Left colon (tissue), 2 donors: ENCODE measurements at regions not wholly inside any gene's neighbourhood (a gene's known extent, or its start where the extent isn't known, plus 50 kb on each side); places are given as distances from the start of the nearest gene placed in this dataset.

Source experiments
- ATAC-seq: fragments of 200-7000 bp; cut with Tn5 transposase; one replicate; pipeline ENCODE4 v1.9.1; 2020; ENCODE audit warnings: mild to moderate bottlenecking, moderate library complexity
- DNase-seq, 2 donors: peaks; one replicate each; pipeline ENCODE4 v3.0.0-alpha.2; 2020
- intact Hi-C, 2 donors: fragments of 100-400 bp; cut with DNase I in 1 of 2; cut with micrococcal nuclease in 1 of 2; formaldehyde crosslinking; loops; one replicate each; pipeline versions ENCODE4 v1.11.2 to v1.14.0; 2022; cut with DNase I, micrococcal nuclease
- donor health status: DM: no; HTN: no; CAD: no.
- donor health status: DM: yes; HTN: yes; CAD: no.

DNA sequence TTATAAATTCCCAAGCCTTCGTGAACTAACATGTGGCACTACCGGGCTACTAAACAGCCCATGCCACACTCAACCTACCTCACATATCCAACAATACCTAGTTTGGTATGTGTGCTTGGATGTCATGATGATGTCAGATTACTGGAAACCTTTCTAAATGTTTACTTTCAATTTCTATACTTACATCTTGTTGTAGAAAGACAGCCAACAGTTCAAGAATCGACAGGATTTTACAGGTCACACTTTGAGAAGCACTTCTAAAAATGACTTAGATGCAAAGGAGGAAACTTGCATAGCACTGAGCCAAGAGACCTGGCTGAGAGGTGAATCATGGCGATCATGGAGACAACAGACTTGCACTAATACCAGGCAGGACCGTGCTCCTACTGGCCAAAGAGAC, 209.9 kb downstream of the COL4A1 start:
- DNase-seq (no peak), ATAC-seq (no peak)
- intact Hi-C loops = no loop called here

DNA sequence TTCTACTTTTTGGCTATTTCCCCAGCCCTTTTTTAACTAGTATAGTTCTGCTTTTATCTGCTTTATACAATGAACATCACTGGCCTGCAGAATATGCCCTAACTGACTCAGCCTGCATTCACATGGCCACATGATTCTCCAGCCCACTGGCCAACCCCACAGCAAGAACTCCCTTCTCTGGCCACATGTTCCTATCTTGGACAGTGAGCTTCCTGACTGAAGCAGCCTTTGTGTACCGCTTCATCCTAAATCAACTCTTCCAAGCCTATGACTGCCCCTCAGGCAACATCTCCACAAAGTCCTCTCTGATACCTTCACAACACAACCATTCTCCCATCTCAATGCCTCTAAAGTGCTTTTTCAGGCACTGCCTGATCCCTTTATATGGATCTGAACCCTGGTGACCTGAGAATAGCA, 214.1 kb downstream of the COL4A1 start:
- ATAC-seq = no peak
- intact Hi-C loops = no loop called here
- no peak for DNase-seq

DNA sequence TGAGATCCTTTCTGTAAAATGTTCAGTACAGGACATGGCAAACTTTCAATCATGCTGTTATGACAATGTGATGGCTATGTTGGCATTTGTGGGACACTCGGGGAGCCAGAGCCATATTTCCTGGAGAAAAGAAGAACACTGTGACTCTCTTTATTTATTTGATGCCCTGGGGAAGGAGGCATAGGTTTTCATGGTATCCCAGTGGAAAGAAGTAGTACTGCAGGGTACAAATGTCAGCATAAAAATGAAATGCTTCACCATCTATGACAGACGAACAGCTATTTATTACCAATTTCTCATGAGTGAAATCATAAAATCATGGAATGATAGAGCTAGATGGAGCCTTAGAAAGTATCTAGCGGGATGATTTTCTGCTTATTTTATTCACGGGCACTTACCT, 217.1 kb downstream of the COL4A1 start:
- ATAC-seq = no peak
- intact Hi-C loops = no loop called here

DNA sequence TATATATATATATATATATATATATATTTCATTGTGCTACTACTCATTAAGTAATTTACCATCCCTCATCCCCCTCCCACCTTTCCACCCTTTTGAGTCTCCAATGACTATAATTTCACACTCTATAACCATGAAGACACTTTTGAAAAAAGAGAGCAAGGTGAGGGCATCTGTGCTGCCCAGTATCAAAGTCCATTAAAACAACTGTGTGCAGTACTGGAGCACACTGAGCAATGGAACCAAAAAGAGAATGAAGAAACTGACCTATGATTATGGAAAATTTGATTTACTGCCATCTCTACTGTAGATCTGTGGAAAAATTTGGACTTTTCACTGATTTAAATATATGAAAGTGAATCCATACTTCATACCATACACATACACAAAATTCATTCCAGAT, 217.9 kb downstream of the COL4A1 start:
- DNase-seq (no peak), ATAC-seq (no peak)
- intact Hi-C loops = no loop called here

More for the DNA sequence above, 217.1 kb downstream of the COL4A1 start:
- no peak for DNase-seq

DNA sequence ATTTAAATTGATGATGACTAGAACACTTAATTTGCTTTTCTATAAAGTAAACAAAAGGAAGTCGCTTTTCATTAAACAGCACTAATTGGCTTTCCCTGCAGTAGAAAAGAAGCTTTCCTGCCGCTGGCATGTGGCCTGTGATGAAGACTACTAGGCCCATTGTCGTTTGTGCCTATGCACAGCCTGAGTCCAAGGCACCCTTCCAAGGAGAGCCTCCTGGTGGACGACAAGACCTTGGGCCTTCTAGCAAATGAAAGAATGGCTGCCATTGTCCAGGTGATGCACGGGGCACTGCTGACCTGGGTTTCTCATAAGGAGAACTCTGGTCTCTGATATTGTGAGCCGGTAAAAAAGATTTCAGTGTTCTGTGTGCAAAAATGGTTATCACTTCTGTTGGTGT, 233.0 kb downstream of the COL4A1 start:
- ATAC-seq (no peak), DNase-seq (no peak)
- intact Hi-C loops = no loop called here

DNA sequence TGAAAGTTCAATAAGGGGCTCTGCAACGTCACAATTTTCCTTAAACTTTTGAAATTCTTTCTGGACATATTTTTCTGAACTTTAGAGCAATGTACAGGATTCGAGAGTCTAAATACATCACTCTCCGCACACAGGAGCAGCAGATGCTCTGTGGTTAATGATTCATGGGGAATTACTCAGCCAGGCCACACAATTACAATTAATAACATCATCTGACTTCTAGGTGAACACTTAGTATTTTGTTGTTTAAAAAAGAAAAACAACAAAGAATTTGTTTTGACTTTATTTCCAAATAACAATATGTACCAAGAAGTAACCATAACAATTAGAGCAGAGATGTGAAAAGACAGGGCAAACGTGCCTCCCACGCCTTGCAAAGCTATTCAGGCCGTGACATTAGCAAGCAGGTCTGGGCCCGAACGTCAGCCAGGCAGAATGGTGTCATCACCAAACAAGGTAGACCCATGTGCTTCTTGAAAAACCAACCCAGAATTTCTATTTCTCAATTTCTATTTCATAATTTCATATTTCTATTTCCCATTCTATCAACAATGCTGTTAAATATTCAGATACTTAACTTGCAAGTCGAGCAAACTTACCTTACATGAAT, 236.3 kb downstream of the COL4A1 start:
- no peak for DNase-seq
- intact Hi-C loops = no loop called here
- no peak for ATAC-seq

DNA sequence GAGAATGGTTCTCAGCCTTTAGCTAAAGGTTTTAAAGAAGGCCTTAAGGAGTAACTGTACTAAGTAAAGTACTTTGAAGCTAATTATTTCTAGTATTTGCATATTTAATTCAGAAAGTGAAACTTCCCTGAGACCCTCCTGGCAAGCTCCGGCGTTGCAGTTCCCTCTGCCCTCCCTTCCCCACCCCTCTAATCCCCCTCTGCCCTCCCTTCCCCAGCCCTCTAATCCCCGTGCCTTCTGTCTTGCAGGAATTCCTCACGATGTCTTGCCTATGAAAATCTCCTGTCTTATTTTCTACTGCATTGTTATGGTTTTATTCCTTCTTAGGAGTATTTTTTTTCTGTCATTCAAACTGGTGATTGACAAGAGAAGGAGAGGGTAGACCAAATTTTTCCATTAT, 236.9 kb downstream of the COL4A1 start:
- no peak for ATAC-seq
- DNase-seq = no peak
- intact Hi-C loops = no loop called here

DNA sequence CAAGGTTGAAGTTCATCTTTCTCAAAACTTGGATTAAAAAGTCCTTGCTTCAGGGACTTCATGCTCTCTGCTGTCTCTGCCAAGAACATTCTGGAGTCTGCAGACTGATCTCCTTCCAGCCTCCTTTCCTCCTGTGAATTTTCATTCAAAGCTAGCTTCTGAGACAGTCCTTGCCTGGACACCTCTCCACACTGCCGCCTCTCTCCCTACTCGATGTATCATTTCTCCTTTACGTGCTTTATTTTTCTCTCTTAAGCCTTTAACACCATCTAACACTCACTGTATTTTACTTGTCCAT, 238.8 kb downstream of the COL4A1 start:
- no peak for ATAC-seq
- no peak for DNase-seq
- intact Hi-C loops = no loop called here

DNA sequence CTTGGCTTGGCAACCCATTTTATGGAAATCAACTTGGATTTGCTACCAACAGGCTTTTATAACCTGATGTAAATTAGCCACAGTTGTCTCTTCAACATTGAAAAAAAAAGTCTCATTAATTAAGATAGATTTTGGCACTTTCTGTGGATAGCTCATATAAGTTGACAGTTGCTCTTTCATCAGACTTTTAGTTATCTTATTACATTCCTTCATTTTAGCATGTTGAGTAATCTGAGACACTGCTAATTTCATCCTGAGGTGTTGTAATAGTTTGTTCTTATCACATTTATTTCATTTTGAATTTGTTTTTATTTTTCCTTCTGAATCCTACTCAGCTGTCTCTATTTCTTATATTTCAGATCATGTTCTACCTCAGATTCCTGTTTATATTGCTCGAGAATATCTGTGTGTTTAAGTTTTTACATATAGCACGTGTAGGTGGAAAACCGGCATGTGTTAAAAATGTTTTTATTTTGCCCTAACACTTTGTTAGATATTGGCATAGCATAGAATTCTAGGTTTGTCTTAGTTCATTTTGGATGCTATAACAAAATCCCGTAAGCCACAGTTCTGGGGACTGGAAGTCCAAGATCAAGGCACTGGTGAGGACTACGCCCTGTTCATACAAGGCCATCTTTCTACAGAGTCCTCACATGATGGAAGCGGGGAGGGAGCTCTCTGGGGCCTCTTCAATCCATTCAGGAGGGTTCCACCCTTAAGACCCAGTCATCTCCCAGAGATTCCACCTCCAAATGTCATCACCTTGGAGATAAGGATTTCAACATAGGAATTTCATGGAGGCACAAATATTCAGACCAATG, 239.4 kb downstream of the COL4A1 start:
- intact Hi-C loops = no loop called here
- no peak for DNase-seq
- ATAC-seq = no peak

DNA sequence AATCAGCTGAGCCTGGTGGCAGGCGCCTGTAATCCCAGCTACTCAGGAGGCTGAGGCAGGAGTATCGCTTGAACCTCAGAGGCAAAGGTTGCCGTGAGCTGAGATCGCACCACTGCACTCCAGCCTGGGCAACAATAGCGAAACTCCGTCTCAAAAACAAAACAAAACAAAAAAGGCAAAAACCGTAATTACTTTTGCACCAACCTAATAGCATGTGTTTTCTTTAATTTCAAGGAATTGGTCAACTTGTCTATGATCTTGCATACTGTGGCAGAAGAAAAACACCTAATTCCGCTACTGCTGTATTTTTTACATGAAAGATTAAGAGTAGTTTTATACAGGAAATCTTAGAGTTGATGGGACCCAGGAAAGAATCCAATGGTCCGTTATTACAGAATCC, 241.2 kb downstream of the COL4A1 start:
- intact Hi-C loops = no loop called here
- DNase-seq = no peak
- ATAC-seq = no peak

DNA sequence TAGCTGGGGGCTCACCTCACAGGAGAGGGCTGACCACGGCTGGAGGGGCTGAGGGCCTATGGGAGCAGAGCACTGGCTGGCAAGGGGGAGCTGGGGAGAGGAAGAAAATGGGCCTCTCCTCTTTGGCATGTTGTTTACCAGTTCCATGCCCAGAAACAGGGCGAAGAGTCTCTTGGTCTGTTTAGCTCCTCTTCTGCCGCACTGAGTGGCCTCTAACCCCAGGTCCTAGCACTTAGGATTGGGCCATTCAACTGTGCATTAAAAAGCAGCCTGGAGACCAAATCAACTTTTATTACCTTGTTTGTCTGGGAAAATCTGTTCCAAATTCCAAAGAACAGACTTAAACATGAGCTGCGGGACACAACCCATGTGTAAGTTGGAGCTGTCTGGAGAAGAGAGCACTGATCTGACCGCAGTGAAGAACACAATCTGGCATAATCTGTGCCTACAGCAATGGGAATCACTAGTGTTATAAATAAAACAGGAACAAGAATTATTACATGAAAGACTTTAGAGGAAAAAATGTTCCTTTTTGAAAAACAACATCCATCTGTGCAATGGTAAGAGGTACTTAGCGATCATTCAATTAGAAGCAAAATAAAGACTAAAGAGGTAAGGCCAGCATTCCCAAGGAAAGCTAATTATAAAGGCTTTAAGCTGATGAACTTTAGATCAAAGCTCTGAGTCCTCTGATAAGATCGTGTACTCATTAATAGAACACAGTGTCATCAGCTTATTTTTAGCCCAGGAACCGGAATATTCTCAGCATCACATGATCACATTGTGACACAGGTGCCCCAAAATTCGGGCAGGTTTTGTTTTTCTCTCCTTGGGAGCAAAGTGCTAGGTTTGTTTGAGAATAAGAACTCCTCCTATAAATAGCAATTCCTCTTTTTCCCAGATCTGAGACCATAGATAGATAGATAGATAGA, 243.2 kb downstream of the COL4A1 start:
- intact Hi-C loops = no loop called here
- DNase-seq (no peak), ATAC-seq (no peak)

DNA sequence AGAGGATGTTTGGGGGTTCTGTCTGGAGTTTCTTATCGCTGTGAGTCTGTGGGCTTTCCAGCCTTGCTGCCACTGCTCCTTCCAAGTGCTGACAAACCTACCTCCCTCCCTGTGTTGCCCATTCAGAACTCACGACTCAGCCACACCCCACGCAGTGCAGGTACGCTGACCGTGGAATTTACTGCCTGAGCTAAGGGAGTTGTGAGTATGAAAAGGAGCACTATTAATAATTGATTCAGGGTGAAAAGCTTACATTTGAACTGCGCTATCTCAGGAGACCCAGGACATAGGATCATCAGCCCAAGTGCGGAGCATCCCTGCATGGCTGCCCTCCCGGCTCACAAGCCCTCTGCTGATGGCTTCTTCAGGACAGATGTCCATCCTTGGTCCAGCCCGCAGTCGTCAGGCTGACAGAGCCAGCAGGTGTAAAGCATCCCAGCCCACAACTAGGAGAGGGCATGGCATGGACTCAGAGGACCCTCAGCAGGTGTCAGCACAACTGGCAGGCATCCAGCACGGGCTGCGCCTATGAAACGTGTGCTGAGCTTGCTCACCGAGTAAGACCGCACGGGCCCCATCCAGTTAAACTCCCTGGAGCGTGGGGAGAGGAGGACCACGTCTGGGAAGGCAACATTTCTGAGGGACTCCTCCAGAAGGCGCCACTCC, 244.0 kb downstream of the COL4A1 start:
- DNase-seq (no peak), ATAC-seq (no peak)
- intact Hi-C loops = no loop called here

DNA sequence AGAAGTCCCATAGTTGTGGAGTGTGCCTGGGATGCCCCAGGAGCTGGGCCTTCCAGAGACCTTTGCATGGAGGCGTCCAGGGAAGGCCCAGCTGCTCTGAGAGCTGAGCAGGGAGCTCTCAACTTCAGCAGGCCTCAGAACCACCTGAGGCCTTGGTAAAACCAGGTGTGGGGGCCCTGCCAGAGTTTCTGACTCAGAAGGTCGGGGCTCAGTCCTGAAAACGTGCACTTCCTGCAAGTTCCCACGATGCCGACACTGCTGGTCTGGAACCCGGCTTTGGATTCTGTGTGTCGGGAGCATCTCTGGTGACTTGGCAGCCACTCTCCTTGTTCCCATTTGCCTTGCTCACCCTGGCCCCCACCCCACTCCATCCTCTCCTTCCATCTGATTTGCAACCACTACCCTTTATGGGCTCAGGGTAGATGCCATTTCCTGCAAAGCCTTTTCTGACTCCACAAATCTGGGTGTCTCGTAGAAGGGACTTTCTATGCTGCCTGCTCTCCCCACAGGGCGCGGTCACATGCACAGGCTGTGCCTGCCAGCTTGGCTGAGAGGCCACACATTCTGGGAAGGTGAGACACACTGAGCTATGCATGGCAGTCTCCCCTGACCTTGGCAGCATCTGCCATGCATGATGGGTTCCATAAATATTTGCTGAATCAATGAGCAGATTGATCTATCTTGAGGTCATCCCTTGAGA, 244.7 kb downstream of the COL4A1 start:
- ATAC-seq (no peak), DNase-seq (no peak)
- intact Hi-C loops = no loop called here

DNA sequence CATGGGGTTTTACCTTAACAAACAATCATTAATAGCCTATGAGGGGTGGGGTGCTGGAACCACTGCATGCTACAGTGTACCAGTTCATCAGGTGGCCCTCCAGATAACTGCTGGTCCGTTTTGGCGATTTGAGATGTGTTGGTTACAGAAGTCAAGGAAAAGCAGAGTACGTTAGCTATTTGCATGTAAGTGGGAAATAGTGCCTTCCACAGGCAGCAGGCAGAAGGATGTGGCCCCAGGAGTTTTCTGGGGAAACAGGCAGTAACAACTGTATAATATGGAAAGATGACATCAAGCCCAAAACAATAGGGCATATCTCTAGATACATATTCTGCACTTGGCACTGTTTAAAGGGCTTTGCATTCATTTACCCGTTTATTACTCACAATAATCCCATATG, 245.7 kb downstream of the COL4A1 start:
- intact Hi-C loops = no loop called here
- ATAC-seq (no peak), DNase-seq (no peak)

DNA sequence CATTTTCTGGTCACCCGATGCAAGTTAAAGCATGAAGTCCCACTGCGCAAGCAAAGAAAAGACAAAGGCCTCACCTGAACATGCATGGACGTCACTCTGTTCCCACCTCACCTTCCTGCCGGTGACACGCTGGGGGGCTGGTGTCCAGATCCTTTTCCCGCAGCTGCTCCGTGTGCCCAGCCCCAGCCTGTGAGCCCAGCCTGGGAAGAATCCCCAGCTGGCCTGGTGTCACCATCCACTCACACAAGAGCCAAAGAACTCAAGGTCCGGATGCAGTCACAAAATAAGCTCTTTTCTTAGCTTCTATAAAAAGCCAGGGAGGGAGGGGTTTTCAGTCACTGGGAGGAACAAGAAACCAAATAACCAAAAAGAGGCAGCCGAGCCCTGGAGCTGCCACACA, 249.9 kb downstream of the COL4A1 start:
- DNase-seq = no peak
- intact Hi-C loops = no loop called here
- no peak for ATAC-seq

DNA sequence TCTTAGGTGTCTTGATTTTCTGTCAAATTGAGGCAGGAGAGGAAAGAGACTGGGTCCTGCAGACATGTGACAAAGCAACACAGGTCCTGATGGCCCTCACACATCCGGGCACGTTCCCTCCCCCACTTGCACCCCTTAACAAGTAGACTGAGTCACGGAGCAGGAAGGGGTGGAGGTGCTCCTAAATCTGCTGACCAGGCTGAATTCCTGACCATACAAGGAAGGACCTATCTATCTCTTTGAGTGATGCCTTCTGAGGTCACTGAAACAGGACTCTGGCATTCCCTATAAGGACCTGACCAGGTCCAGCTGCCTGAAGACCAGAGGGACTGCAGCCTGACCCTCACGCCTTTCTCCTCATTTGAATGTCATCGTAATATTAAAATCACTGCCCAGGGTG, 250.3 kb downstream of the COL4A1 start:
- DNase-seq (no peak), ATAC-seq (no peak)
- intact Hi-C loops = no loop called here

DNA sequence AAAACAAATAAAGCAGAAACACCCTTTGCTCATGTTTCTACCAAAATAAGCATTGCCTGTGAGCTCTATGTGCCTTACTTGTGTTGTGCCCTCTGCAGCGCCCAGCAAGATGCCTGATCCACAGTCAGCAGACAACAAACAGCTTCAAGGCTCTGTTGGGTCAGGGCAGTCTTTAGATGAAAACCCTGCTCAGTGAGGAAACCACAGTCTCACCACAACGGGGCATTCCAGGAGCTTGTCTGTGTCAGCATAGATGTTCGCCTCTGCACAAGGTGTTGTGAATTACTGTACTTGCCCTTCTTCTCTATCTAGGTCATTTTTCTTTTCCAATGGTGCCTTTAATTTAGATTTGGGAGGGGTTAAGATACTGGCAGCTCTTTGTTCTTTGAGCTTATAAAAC, 251.9 kb downstream of the COL4A1 start:
- no peak for DNase-seq
- intact Hi-C loops = no loop called here
- no peak for ATAC-seq

DNA sequence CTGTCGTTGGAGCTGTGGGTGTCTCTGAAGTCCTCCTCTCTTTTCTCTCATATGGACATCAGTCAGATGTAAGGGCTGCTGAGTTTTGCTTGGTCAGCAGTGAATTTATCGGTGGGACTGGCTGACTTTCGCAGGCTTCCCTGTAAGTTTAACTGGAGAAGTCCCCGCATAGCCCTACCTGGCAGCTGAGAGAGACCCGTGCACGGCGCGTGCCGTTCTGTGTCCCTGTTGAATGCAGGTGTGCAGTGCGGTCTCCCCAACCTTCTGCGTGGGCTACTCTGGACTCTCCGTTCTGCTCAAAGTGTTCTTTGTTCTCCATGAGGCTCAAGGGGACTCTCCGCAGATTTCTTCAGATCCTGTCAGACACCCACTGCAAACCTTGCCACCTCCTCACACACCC, 252.9 kb downstream of the COL4A1 start:
- ATAC-seq = no peak
- DNase-seq = no peak
- intact Hi-C loops = no loop called here

DNA sequence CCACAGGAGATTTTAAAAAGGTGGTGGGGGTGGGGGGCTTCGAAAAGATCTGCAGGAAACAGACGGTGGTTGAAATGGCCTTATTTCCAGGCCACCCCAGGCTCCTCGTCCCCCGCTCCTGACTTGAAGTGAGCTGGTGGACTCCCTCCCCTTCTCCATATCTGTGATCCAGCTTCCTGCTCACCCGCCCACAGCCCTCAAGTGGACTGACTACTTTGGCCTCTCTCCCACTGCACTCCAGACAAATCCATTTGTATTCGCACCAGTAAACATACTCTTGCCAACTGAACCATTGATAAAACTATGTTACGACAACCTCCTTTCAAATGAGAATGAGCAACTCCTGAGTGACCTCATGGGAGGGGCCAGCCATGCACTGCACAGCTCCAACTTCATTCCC, 259.5 kb downstream of the COL4A1 start:
- ATAC-seq (no peak), DNase-seq (peak in 1 of 2 donors; percentile 14)
- intact Hi-C loops = no loop called here
